Glomerular visceral epithelial cell (primary cell): ENCODE measurements at regions not wholly inside any gene's neighbourhood (a gene's known extent, or its start where the extent isn't known, plus 50 kb on each side); places are given as distances from the start of the nearest gene placed in this dataset.
A peak's percentile ranks its signal among the peaks of the same experiment; 100 is the strongest.
"Not testable (repeated sequence)": the region's sequence is repeated elsewhere in the genome, so short reads cannot be mapped to it uniquely, and the experiment has no call there.

Experiments used
- DNase-seq: peaks from one replicate; pipeline ENCODE4 v3.0.0-alpha.2; 2016; ENCODE audit errors: extremely low spot score

DNA sequence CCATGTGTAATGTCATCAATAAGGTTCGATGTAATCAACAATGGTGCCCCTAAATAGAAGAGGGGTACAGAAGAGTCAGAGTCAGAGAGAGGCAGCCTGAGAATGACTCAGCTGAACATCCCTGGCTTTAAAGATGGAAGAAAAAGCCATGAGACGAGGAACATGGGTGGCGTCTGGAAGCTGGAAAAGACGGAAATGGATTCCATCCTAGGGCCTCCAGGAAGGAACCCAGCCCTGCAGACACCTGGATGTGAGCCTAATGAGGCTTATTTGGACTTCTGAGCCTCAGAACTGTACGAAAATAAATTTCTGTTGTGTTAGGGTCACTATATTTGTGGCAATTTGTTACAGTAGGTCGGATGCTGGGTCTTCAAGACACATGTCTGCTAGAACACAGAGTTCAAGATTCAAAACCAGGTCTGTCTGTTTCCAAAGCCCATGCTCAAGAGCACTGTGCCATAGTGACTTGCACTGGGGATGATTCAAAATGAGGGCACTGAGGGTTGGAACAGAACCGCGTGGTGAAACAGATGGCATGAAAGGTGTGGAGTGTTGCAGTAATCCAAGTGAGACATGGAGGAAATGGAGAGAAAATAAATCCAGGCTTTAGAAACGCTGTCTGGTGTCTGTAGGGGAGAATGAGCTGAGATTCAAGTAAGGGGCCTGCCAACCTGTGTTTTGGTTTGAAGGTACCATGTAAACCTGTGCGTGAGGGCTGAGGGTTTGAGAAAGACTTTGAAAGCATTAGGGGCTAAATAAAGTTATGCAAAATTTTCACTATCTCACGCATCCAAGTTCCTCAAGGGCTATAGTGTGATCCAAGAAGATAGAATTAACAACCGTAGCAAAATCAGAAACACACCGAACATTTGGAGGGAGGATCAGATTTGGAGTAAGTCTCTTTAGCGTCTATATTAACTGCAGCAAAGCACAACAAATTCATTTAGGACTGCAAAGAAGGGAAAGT is 849.1 kb upstream of the AUTS2 start:
- DNase-seq = no peak

- no peak for DNase-seq
These were observed 845.6 kb upstream of the AUTS2 start for GRCh38 chr7:68752485-68753178.

DNA sequence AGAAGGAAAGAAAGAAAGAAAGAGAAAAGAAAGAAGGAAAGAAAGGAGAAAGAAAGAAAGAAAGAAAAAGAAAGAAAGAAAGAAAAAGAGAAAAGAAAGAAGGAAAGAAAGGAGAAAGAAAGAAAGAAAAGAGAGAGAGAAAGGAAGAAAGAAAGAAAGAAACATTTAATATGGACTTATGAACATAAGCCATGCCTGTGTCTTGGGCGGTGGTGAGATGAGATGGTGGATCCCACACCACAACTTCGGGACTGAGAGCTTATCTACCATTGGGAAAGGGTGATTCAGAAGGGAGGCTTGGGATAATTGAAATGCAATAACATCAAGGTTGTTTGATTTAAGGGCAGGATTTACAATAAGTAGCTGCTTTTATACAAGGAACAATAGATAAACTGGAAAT is 843.9 kb upstream of the AUTS2 start:
- DNase-seq = no peak

- DNase-seq = no peak
These were observed 841.2 kb upstream of the AUTS2 start for GRCh38 chr7:68756986-68757495.

DNA sequence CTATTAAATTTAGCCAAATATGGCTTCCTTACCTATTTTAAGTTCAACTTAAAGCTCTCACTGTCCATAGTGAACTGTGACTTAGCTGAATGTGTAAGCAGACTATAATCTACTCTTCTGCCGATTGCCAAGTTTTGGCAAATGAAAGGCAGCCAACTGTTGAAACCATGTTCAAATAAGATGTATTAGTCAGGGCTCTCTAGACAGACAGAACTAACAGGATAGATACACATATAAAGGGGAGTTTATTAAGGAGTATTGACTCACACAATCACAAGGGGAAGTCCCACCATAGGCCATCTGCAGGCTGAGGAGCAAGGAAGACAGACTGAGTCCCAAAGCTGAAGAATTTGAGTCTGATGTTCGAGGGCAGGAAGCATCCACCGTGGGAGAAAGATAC is 837.7 kb upstream of the AUTS2 start:
- no peak for DNase-seq

GRCh38 chr7:68767462-68767861 is 830.8 kb upstream of the AUTS2 start:
- no peak for DNase-seq

GRCh38 chr7:68770649-68771048 is 827.6 kb upstream of the AUTS2 start:
- DNase-seq = no peak

DNA sequence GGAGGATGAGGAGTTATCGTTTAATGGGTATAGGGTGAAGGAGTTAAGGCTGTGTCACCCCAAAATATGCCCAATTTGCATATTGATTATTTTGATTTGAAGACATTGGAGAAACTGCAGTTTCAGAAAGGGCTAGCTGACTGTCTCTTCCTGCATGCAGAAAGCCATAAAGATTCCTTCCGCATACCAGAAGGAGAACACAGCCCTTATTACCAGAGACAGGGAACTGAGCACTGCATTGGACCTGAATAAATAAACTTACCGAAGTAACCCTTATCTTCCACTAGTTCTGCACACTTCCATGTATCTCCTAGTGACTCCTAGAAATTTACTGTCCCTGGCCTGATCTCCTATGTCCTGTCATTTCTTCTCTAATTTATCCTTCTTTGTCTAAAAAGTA is 821.9 kb upstream of the AUTS2 start:
- DNase-seq = no peak

DNA sequence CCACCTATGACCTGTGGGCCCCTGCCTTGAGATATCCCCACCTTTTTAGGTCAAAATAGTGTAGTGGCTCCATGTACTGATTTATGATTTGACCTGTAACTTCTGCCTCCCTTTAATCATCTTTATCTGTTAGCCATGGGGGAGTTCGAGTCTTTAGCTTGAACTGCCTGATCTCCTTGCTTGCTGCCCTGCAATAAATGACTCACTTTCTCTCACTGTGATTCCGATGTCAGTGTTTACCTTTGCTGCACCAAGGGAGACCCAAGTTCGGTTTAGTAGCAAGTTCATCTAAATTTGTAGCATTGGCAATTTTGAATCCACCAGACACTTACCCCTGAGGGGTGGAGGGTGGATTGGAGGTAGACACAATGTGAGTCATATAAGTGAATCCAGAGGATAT is 814.6 kb upstream of the AUTS2 start:
- no peak for DNase-seq

GRCh38 chr7:68785036-68785435 is 813.2 kb upstream of the AUTS2 start:
- peak; percentile 45 for DNase-seq

DNA sequence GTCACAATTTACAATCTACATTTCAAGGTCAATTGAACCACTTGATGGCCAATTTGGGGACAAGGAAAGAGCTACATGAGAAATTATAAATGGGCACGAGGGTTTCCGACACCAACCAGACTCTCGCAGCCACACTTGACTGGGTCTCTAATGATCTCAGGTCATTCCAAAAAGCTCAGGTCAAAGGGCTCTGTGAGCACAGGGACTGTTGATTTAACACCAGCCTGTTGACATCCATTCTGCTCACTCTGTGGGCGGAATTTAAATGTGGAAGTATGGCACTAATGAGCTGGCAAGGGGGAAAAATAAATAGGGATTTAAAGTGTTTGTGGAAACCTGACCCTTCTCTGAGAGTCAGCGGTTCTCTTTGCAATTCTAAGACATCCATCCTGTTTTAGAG is 810.7 kb upstream of the AUTS2 start:
- DNase-seq = no peak

DNA sequence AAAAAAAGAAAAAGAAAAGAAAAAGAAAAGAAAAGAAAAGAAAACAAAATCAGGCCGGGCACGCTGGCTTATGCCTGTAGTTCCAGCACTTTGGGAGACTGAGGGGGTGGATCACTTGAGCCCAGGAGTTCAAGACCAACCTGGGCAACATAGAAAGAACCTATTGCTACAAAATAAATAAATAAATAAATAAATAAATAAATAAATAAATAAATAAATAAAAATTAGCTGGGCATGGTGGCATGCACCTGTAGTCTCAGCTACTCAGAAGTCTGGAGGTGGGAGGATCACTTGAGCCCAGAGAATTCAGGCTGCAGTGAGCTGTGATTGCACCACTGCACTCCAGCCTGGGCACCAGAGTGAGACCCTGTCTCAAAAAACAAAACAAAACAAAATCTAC is 809.7 kb upstream of the AUTS2 start:
- not testable (repeated sequence) for DNase-seq

DNA sequence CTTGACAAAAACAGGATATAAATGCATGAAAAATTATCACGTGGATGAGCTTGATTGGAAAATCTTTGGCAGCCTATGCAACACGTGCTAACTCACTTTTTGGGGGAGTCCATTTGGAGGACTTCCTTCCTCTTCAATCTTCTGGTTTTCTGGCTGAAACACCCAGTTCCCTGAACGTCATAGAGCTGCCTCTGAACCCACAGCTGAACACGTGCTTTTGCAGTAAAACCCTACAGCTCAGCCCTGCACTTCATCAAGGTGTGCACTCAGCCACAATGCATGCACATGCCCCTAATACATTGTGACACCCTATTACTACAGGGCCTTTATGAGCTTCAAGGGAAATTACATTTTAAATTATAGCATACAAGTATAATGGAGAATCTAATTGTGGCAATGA is 808.7 kb upstream of the AUTS2 start:
- DNase-seq = no peak

GRCh38 chr7:68792351-68792750 is 805.9 kb upstream of the AUTS2 start:
- no peak for DNase-seq

- no peak for DNase-seq
These were observed 804.8 kb upstream of the AUTS2 start for GRCh38 chr7:68793513-68793912.

- peak; percentile 15 for DNase-seq
These were observed 798.0 kb upstream of the AUTS2 start for GRCh38 chr7:68800316-68800715.

GRCh38 chr7:68805159-68805558 is 793.1 kb upstream of the AUTS2 start:
- DNase-seq = no peak

DNA sequence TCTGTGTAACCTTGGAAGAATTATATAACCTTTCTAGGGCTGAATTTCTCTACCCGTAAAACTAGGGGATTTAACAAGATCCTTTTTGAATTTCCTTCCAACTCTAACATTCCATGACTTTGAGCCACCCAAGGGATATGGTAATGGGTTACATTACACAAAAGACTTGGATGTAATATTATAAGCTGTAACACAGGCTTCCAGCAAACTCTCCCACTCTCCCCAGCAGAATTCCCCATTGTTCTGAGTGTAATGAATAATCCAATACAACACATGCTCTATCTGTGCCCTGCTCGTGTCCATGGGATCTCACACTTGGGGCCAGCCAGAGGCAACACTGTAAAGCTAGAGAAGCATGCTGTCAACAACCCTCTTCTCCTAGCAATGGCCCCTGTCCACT is 790.6 kb upstream of the AUTS2 start:
- no peak for DNase-seq

- no peak for DNase-seq
These were observed 784.7 kb upstream of the AUTS2 start for GRCh38 chr7:68813551-68814080.

GRCh38 chr7:68816491-68816890 is 781.8 kb upstream of the AUTS2 start:
- no peak for DNase-seq

- DNase-seq = no peak
These were observed 778.0 kb upstream of the AUTS2 start for GRCh38 chr7:68820321-68820720.

DNA sequence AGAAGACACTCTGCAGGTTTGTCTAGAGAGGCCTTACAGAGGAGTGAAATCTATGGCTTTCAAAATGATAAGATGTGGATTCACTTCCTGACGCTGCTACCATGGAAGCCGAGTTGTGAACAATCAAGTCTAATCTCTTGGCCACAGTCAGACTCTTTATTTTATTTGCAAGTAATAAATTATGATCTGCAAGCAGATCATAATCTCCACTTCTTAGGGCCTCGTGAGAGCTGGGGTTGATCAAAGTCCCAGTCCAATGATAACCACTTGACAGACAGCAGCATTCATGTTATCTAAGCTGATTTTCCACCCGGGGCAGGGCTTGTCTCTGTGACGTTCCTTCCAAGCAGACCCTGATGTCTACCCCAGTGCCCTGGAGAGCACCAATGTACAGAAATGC is 776.4 kb upstream of the AUTS2 start:
- DNase-seq = no peak
